ENCODE measurements at regions not wholly inside any gene's neighbourhood (a gene's known extent, or its start where the extent isn't known, plus 50 kb on each side); places are given as distances from the start of the nearest gene placed in this dataset.

GRCh38 chr20:24868396-24868927 is 80.6 kb upstream of the CST7 start:
- TF ChIP-seq, protein P1, sequence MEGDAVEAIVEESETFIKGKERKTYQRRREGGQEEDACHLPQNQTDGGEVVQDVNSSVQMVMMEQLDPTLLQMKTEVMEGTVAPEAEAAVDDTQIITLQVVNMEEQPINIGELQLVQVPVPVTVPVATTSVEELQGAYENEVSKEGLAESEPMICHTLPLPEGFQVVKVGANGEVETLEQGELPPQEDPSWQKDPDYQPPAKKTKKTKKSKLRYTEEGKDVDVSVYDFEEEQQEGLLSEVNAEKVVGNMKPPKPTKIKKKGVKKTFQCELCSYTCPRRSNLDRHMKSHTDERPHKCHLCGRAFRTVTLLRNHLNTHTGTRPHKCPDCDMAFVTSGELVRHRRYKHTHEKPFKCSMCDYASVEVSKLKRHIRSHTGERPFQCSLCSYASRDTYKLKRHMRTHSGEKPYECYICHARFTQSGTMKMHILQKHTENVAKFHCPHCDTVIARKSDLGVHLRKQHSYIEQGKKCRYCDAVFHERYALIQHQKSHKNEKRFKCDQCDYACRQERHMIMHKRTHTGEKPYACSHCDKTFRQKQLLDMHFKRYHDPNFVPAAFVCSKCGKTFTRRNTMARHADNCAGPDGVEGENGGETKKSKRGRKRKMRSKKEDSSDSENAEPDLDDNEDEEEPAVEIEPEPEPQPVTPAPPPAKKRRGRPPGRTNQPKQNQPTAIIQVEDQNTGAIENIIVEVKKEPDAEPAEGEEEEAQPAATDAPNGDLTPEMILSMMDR (IDR thresholded peaks at IDR 0.05; ENCODE audit: unreplicated experiment) = no peak
- H3K27ac Mint-ChIP-seq = no peak overlapping the region
- H3K9me3 Mint-ChIP-seq = peaks cover 20% of the 10 kb centered on the region
- H3K4me1 Mint-ChIP-seq = no peaks in the 10 kb centered on the region
- H3K27me3 Mint-ChIP-seq (ENCODE audit: low read depth) = no peaks in the 10 kb centered on the region
- no peaks in the 10 kb centered on the region for H3K36me3 Mint-ChIP-seq
- no peak overlapping the region for H3K4me3 Mint-ChIP-seq
- no peak for DNase-seq (ENCODE audit: low spot score in 2 of 2, unreplicated experiment in 2 of 2)

DNA sequence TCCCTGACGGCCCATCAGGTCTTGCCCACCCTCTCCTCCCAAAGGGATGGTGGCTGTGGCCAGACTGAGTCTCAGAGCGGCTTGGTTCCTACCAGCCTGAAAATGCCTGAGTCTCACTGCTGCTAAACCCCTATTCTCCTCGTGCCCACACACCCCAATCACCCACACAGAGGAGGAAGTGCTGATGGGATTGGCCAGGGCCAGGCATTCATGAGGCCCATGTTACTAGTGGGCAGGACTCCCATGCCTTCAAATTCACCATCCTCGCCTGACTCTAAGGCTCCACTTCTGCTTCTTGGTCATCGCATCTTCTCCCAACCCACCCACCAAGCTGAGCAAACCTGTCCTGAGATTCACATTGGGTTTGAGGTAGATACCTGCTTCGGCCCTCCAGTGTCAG is 80.1 kb upstream of the CST7 start:
- Mint-ChIP-seq H3K36me3 (no peaks in the 10 kb centered on the region), H3K27me3 (ENCODE audit: low read depth) (no peaks in the 10 kb centered on the region), H3K4me1 (no peaks in the 10 kb centered on the region), H3K27ac (no peak overlapping the region), H3K4me3 (no peak overlapping the region), H3K9me3 (peaks cover 16% of the 10 kb centered on the region)
- TF ChIP-seq, protein P1 (IDR thresholded peaks at IDR 0.05; ENCODE audit: unreplicated experiment) = no peak
- DNase-seq (ENCODE audit: low spot score in 2 of 2, unreplicated experiment in 2 of 2) = no peak

- no peak for DNase-seq (ENCODE audit: low spot score in 2 of 2, unreplicated experiment in 2 of 2)
- Mint-ChIP-seq H3K36me3 (no peaks in the 10 kb centered on the region), H3K27me3 (ENCODE audit: low read depth) (peaks cover 2% of the 10 kb centered on the region), H3K9me3 (peaks cover 9% of the 10 kb centered on the region), H3K4me1 (no peaks in the 10 kb centered on the region), H3K27ac (no peak overlapping the region), H3K4me3 (no peak overlapping the region)
- TF ChIP-seq, protein P1 (IDR thresholded peaks at IDR 0.05; ENCODE audit: unreplicated experiment) = no peak
These were observed 79.0 kb upstream of the CST7 start for GRCh38 chr20:24870057-24870456.

DNA sequence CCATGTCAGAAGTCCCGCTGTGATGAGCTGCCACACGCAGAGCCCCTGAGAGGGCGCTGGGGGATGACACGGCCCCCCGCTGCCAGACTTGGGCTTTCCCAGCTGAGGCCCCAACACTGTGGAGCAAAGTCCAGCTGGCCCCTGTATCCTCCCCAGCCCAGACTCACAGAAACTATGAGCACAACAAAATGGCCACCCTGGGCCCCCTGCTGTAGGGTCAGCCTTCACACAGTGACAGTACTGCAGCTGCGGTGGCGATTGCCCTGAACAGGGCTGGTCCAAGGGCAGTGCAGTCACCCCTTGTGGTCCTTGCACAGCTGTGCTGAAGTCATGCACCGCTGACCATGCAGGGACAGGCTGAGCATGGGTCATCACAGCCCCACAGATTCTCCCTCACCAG is 78.2 kb upstream of the CST7 start:
- DNase-seq (ENCODE audit: low spot score in 2 of 2, unreplicated experiment in 2 of 2) = no peak
- no peaks in the 10 kb centered on the region for H3K4me1 Mint-ChIP-seq
- no peak overlapping the region for H3K4me3 Mint-ChIP-seq
- H3K27me3 Mint-ChIP-seq (ENCODE audit: low read depth) = peaks cover 2% of the 10 kb centered on the region
- TF ChIP-seq, protein P1 (IDR thresholded peaks at IDR 0.05; ENCODE audit: unreplicated experiment) = no peak
- peaks cover 3% of the 10 kb centered on the region for H3K9me3 Mint-ChIP-seq
- no peaks in the 10 kb centered on the region for H3K36me3 Mint-ChIP-seq
- no peak overlapping the region for H3K27ac Mint-ChIP-seq

DNA sequence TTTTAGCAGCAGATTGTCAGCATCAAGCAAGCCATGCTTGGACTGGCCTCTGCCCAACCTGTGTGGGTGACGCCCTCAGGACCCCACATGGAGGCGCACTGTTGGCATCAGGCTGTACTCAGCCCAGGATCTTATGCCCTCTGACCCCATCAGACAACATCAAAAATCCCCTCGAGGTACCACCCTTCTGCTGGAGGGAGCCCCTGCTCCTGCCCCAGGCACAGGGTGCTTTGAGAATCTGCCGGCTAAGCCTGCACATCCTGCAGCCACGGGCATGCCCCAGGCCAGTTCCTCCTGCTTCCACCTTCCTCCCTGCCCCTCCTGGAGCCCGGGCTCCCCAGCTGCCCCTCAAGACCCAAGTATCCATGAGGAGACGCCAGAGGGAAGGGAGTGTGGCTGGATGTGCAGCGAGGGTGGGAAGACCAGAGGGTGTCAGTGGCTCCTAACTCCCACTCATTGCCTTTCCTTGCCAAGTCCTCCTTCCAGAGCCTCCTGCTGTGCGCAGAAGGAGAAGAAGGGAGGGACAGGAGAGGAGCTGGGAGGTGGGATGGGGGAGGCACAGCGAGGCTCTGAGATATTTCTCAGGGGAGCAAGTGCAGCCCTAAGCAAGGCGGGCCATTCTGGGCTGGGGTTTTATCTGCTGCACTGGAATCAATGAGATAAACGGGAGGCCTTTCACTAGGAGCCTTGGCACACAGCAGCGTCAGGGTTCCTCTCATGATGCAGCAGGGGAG is 77.4 kb upstream of the CST7 start:
- no peak overlapping the region for H3K4me3 Mint-ChIP-seq
- H3K27ac Mint-ChIP-seq = no peak overlapping the region
- H3K36me3 Mint-ChIP-seq = no peaks in the 10 kb centered on the region
- H3K9me3 Mint-ChIP-seq = no peaks in the 10 kb centered on the region
- no peak for DNase-seq (ENCODE audit: low spot score in 2 of 2, unreplicated experiment in 2 of 2)
- TF ChIP-seq, protein P1 (IDR thresholded peaks at IDR 0.05; ENCODE audit: unreplicated experiment) = no peak
- no peaks in the 10 kb centered on the region for H3K4me1 Mint-ChIP-seq
- H3K27me3 Mint-ChIP-seq (ENCODE audit: low read depth) = peaks cover 2% of the 10 kb centered on the region

Data from mesothelial cell of epicardium (in vitro differentiated cells).